IMR-90 (cell line): ENCODE measurements at regions not wholly inside any gene's neighbourhood (a gene's known extent, or its start where the extent isn't known, plus 50 kb on each side); places are given as distances from the start of the nearest gene placed in this dataset.

Experiments
- ATAC-seq: fragments of 200-7000 bp; cut with Tn5 transposase; 2 replicates; pipeline ENCODE4 v1.9.1; 2020; ENCODE audit warnings: low read depth, mild to moderate bottlenecking, moderate library complexity
- BruUV-seq: library from RNA; stranded (reverse); fragments of 400-500 nt; replicated peaks from 2 replicates; lab custom pipeline; 2021; lab: Mats Ljungman, UMichigan
- CTCF ChIA-PET: fragments of 300-600 bp; formaldehyde crosslinking; extraction: SDS; loops from one replicate; lab custom pipeline; 2021; ENCODE audit warnings: antibody characterized with exemption; lab: Yijun Ruan, JAX
- POLR2A ChIA-PET: fragments of 300-600 bp; sonication (Branson Sonifier 250); formaldehyde crosslinking; loops from one replicate; lab custom pipeline; 2022; ENCODE audit warnings: antibody characterized with exemption; ENCODE audit not compliant: unreplicated experiment; lab: Charles Lee
- DNase-seq: peaks from one replicate; pipeline ENCODE4 v3.0.0; 2013
- H2AFZ ChIP-seq: replicated peaks from 2 replicates; pipeline ENCODE3; 2013; ENCODE audit warnings: low read length, mild to moderate bottlenecking; ENCODE audit not compliant: poor library complexity
- H2AK5ac ChIP-seq: 2 replicates; pipeline ENCODE4 v1.6.1; 2013; ENCODE audit warnings: low read depth, low read length, inconsistent platforms
- H2AK9ac ChIP-seq: replicated peaks from 2 replicates; pipeline ENCODE3; 2013; ENCODE audit warnings: mild to moderate bottlenecking, low read depth, low read length, moderate library complexity; ENCODE audit not compliant: poor library complexity
- H2BK120ac ChIP-seq: 2 replicates; pipeline ENCODE4 v1.6.1; 2013; ENCODE audit warnings: low read depth, low read length, inconsistent platforms
- H2BK15ac ChIP-seq: 3 replicates; pipeline ENCODE4 v1.6.1; 2013; ENCODE audit warnings: low read depth, low read length, inconsistent platforms
- H2BK20ac ChIP-seq: 2 replicates; pipeline ENCODE4 v1.6.1; 2013; ENCODE audit warnings: low read depth, mild to moderate bottlenecking, inconsistent platforms, low read length, moderate library complexity
- H2BK5ac ChIP-seq: 2 replicates; pipeline ENCODE4 v1.6.1; 2013; ENCODE audit warnings: mild to moderate bottlenecking, low read depth, low read length, inconsistent platforms; ENCODE audit not compliant: poor library complexity, severe bottlenecking
- H3K14ac ChIP-seq: replicated peaks from 2 replicates; pipeline ENCODE4 v1.6.1; 2013; ENCODE audit warnings: low read depth, low read length, inconsistent platforms
- H3K18ac ChIP-seq: 2 replicates; pipeline ENCODE4 v1.6.1; 2013; ENCODE audit warnings: low read depth, low read length, control low read depth
- H3K23ac ChIP-seq: 2 replicates; pipeline ENCODE4 v1.6.1; 2013; ENCODE audit warnings: low read depth, low read length, inconsistent platforms
- H3K27ac ChIP-seq: 2 replicates; pipeline ENCODE4 v1.5.1; 2013; ENCODE audit warnings: mild to moderate bottlenecking, control low read depth, low read length; ENCODE audit not compliant: insufficient read depth
- H3K27me3 ChIP-seq: 2 replicates; pipeline ENCODE4 v1.6.1; 2013; ENCODE audit warnings: low read length; ENCODE audit not compliant: control insufficient read depth, insufficient read depth
- H3K36me3 ChIP-seq: 2 replicates; pipeline ENCODE4 v1.6.1; 2013; ENCODE audit warnings: low read length, mixed read lengths; ENCODE audit not compliant: control insufficient read depth, insufficient read depth
- H3K4ac ChIP-seq: 2 replicates; pipeline ENCODE4 v1.6.1; 2013; ENCODE audit warnings: low read depth, low read length, inconsistent platforms
- H3K4me1 ChIP-seq: 2 replicates; pipeline ENCODE4 v1.6.1; 2013; ENCODE audit warnings: low read length, mixed read lengths; ENCODE audit not compliant: control insufficient read depth, insufficient read depth
- H3K4me2 ChIP-seq: 2 replicates; pipeline ENCODE4 v1.6.1; 2013; ENCODE audit warnings: low read depth, mild to moderate bottlenecking, control low read depth, low read length, moderate library complexity
- H3K4me3 ChIP-seq: 2 replicates; pipeline ENCODE4 v1.5.1; 2013; ENCODE audit warnings: low read depth, mild to moderate bottlenecking, control low read depth, low read length, moderate library complexity; ENCODE audit not compliant: insufficient read depth
- H3K56ac ChIP-seq: 2 replicates; pipeline ENCODE4 v1.6.1; 2013; ENCODE audit warnings: low read length, inconsistent platforms; ENCODE audit not compliant: insufficient read depth; ENCODE audit errors: extremely low read depth
- H3K79me1 ChIP-seq, 2 experiments: 2 replicates each; pipeline ENCODE4 v1.6.1; 2013; ENCODE audit warnings: low read length in 2 of 2, inconsistent platforms in 1 of 2, low read depth in 1 of 2
- H3K9ac ChIP-seq: 2 replicates; pipeline ENCODE4 v1.6.1; 2013; ENCODE audit warnings: low read depth, low read length, control low read depth
- H3K9me1 ChIP-seq: 2 replicates; pipeline ENCODE4 v1.6.1; 2013; ENCODE audit warnings: low read length, inconsistent platforms; ENCODE audit not compliant: insufficient read depth
- H3K9me3 ChIP-seq: 2 replicates; pipeline ENCODE4 v1.6.1; 2013; ENCODE audit warnings: low read length; ENCODE audit not compliant: control insufficient read depth, insufficient read depth
- H4K20me1 ChIP-seq: 2 replicates; pipeline ENCODE4 v1.6.1; 2013; ENCODE audit warnings: low read length, inconsistent platforms; ENCODE audit not compliant: insufficient read depth
- H4K5ac ChIP-seq: 2 replicates; pipeline ENCODE4 v1.6.1; 2013; ENCODE audit warnings: mild to moderate bottlenecking, low read depth, low read length, control low read depth
- H4K8ac ChIP-seq, 2 experiments: 2 replicates each; pipeline ENCODE4 v1.6.1; 2013; ENCODE audit warnings: low read depth in 2 of 2, low read length in 2 of 2, control low read depth in 1 of 2, inconsistent platforms in 1 of 2
- H4K91ac ChIP-seq: 2 replicates; pipeline ENCODE4 v1.6.1; 2013; ENCODE audit warnings: low read depth, low read length, inconsistent platforms; ENCODE audit not compliant: insufficient read depth
- CEBPB ChIP-seq: IDR thresholded peaks from 2 replicates; pipeline ENCODE4 v1.6.1; 2012; ENCODE audit warnings: low read depth, low read length, improper control_type of control experiment
- MAFK ChIP-seq: IDR thresholded peaks from 2 replicates; pipeline ENCODE4 v1.6.1; 2012; ENCODE audit warnings: low read depth, low read length, improper control_type of control experiment
- SMC3 ChIP-seq: fragments of 150-350 bp; IDR thresholded peaks from 2 replicates; pipeline ENCODE4 v1.6.1; 2016; ENCODE audit warnings: low read depth, mild to moderate bottlenecking, antibody characterized with exemption, low read length, moderate library complexity
- dilution Hi-C: fragments of 300-500 bp; cut with HindIII; formaldehyde crosslinking; loops from one replicate; pipeline ENCODE4 v1.14.3; 2018; ENCODE audit warnings: low sequenced_read_pairs; ENCODE audit not compliant: unreplicated experiment
- in situ Hi-C: fragments of 300-500 bp; cut with MboI; formaldehyde crosslinking; loops from 3 replicates; pipeline ENCODE4 v1.14.3; 2019; ENCODE audit warnings: low sequenced_read_pairs, inconsistent platforms, mixed read lengths
- intact Hi-C: fragments of 100-400 bp; cut with micrococcal nuclease; formaldehyde crosslinking; loops from 2 replicates; pipeline ENCODE4 v1.10.0; 2022

DNA sequence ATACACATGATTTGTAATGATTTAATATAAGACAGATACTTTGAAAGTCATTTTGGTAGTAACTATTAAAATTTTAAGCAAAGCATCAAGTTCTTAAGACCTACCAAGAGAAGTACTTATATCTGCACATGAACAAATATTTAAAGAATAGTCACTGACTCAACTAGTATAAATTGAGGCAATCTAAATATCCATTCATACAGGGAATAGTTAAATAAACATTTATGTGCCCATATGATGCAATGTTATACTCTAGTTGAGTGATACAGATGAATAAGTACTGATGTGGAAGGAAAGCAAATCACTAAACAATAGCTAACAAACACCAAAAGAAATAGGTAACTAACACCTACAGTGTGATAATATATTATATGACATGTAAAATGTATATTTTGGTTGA lies 527.7 kb downstream of the EPHA3 start:
- Histone ChIP-seq H2AK5ac (no peak overlapping the region), H2BK20ac (no peak overlapping the region), H3K18ac (no peak overlapping the region), H3K23ac (no peak overlapping the region), H2AK9ac (no peak overlapping the region), H3K27me3 (no peaks in the 10 kb centered on the region), H3K4ac (no peak overlapping the region), H3K27ac (no peak overlapping the region), H3K36me3 (no peaks in the 10 kb centered on the region), H2BK5ac (no peak overlapping the region), H2AFZ (no peak overlapping the region), H2BK120ac (no peak overlapping the region), H3K9me1 (no peaks in the 10 kb centered on the region), H3K4me1 (no peaks in the 10 kb centered on the region), H4K8ac (no peak overlapping the region), H3K4me3 (no peak overlapping the region), H3K9ac (no peak overlapping the region), H3K79me1 (no peaks in the 10 kb centered on the region), H3K56ac (no peak overlapping the region), H3K14ac (no peak overlapping the region), H2BK15ac (no peak overlapping the region), H4K5ac (no peak overlapping the region), H4K91ac (no peak overlapping the region), H3K4me2 (no peak overlapping the region), H3K9me3 (no peaks in the 10 kb centered on the region), H4K20me1 (no peaks in the 10 kb centered on the region)
- DNase-seq (peak; percentile 33), ATAC-seq (peak; percentile 66)
- intact Hi-C loops (no loop called here), dilution Hi-C loops (no loop called here), in situ Hi-C loops (no loop called here)
- POLR2A ChIA-PET = no interaction called here
- CTCF ChIA-PET = no interaction called here
- no TSS peak for BruUV-seq
- no peak for TF ChIP-seq MAFK
- no peak for TF ChIP-seq SMC3
- TF ChIP-seq CEBPB = peak; percentile 69
